Left hindlimb (tissue), 1 donor: ENCODE measurements at regions not wholly inside any gene's neighbourhood (a gene's known extent, or its start where the extent isn't known, plus 50 kb on each side); places are given as distances from the start of the nearest gene placed in this dataset.
"Not testable (repeated sequence)": the region's sequence is repeated elsewhere in the genome, so short reads cannot be mapped to it uniquely, and the experiment has no call there.

Experiments used
- DNase-seq: peaks from one replicate; pipeline ENCODE4 v3.0.0-alpha.2; 2018

GRCh38 chr3:18593231-18593630, 168.1 kb upstream of the SATB1 start:
- DNase-seq, result no peak

DNA sequence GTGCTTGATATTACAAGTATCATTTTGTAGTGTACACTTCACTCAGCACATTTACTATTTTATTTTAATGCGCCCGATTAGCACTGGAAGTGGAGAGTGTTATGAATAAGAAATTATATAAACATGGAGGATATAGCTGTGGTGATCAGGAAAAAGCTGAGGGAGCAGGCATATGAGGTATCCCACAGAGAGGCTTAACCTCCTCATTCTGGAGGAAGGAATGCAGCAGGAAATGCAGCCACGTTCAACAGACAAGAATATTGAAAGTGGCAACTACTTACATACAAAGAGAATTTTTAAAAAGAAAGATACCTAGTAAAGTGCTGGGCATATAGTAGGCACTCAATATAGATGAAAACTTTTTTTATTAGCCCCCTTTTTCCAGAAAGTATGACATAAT, 166.0 kb upstream of the SATB1 start:
- DNase-seq, result no peak

DNA sequence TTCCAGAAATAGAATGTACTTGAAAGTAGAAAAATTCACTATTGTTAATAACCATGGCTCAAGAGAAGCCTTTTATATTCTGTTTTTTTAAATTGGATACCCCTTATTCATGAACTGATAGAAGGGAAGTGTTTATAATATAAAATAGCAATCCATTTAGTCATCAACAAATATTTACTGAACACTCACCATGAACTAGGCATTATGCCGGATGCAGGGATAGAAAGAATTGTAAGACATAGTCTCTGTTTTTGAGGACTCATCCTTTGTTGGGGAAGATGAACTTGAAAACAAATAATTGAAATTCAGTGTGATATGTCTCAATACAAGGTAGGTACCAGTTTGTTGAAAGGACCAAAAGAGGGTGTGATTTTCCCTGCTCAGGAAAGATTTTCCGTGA, 160.9 kb upstream of the SATB1 start:
- no peak for DNase-seq

GRCh38 chr3:18585004-18585968, 160.1 kb upstream of the SATB1 start:
- DNase-seq, result no peak

DNA sequence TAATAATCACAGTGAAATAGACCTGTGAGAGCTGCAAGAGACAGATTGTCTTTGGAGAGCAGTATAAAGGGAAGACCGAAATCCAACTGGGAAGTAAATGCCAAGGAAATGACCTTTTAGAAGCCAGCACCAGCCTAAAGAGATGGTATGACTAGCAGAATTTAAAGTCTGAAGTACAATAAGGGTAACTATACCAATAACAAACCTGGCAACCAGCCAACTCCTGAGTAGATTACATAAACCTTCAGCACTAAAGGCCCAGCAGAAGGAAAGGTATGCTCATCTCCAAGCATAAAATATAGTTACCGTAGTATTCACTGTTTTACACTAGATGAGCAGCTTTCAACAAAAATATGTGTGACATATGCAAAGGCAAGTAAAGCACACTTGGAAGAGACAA, 155.1 kb upstream of the SATB1 start:
- no peak for DNase-seq

DNA sequence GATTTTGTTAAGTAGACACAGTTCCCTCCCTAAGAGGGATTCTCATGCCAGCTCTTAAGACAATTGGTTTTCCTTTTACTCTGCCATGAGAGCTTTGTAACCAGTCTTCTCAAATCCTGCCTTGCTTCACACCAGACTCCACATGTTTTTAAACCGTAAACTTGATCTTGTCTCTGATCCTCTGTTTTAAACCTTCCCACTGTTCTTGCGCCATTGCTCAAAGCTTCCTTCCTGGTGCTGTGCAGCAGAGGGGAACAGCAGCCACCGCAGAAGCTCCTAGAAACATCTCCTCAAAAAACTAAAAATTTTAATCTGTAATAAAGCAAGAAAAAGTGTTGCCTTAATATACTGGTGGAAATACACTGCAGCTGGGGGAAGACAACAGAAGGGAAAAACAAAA, 154.5 kb upstream of the SATB1 start:
- DNase-seq, result no peak

DNA sequence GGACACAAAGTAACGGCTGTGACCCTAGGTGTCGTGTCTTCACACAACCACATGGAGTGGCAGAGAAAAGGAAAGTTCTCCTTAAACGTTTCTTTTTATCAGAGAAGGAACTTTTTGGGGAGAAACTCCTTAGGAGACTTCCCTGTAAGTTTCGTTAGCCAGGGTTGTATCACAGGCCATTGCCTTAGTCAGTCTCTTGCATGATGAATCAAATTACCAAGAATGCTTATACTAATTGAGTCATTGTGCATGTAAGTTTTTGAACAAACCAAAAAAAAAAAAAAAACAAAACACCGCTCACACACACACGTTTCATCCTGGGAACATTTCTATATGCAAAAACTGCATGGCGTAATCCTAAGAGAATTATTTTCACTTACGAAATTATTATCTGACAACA, 150.4 kb upstream of the SATB1 start:
- DNase-seq, result no peak

DNA sequence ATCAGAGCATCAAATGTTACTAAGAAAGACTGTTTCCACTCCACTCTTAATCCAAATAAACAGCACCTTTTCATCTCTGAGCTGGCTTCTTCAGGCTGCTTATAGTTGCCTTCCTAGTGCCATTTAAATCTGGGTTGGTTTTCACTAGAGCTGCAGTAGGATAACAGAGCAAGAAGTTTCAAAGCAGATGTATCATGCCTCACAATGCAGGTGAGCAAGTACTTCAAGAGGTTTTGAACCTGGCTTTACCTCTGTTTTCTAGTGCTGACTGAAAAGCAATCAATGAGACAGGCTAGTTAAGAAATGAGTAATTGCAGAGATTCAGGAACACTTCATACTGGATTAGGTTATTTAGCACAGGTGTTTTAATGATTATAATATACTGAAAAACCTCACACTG, 147.7 kb upstream of the SATB1 start:
- no peak for DNase-seq

DNA sequence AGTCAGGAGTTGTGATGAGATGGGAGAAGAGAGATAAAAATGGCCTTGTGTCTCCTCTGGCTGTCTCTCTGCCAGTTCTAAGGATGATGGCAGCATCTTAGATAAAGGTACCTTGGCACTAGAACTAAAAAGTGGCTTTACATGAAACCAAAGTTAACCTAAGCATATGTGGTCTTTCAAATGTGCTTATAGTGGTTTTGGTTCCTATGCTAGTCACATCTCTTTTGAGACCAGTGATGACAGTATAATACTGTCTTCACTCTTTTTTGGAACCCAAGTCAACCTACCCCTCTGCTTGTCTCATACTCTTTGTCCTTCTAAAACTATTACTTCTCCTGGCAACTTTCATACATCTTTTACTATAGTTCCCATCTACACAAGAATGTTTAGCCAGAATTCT, 142.2 kb upstream of the SATB1 start:
- DNase-seq, result no peak

DNA sequence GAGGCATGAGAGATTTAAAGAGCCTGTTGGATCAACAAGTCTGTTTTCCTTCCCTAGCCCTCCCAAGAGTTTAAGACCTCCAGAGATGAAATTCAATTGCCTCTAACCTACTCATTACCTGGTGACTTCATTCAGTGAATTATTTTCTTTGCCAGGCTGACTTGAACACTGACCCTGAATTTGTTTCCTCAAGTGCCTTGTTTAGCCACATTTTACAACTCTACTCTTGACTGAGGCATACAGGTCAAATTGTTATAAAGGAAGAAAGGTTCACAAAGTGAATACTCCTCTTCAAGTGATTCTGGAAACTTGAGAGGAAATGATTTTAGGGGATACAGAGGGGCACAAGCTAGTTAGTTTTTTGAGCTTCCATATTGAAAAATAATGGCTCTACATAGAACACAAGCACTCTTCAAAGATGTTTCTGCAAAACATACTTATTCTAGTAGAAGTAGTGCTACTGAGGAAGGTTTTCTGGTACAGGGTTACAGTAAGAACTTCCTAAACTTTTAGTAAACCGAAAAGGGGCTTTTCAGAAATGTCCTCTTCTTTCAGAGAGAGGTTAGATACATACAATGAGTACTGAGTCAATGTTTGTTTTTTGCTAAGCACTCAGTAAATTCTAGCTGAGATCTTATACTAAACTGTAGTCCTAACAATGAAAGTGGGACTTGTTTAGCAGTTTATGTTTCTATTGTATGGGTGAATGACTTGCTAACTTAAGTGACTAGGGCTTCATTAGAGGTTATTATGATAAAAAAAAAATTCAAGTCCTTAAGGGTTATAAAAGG, 137.4 kb upstream of the SATB1 start:
- DNase-seq, result no peak

- no peak for DNase-seq
Measured at GRCh38 chr3:18559331-18559842, 134.2 kb upstream of the SATB1 start.

GRCh38 chr3:18558507-18558906, 133.4 kb upstream of the SATB1 start:
- DNase-seq, result no peak

GRCh38 chr3:18557216-18557615, 132.1 kb upstream of the SATB1 start:
- DNase-seq, result no peak

GRCh38 chr3:18556503-18557135, 131.5 kb upstream of the SATB1 start:
- DNase-seq, result no peak

DNA sequence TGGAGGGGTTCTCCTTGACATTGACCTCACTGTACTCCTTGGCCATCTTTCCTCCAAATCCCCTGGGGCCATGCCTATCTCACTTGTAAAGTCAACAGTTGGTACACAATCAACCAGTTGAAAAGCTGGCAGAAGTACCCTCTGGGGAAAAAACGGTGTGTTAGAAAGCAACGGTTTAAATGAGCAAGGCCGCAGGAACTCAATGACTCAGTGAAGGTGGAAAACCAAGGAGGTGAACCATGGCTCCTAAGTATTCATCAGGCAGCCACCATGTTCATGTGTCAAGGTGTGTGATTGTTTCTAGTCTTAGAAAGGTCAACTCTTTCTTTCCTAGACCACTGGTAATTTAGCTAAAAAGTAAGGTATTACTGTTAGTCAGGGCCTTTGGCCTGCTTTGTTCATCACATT, 130.9 kb upstream of the SATB1 start:
- DNase-seq, result no peak

DNA sequence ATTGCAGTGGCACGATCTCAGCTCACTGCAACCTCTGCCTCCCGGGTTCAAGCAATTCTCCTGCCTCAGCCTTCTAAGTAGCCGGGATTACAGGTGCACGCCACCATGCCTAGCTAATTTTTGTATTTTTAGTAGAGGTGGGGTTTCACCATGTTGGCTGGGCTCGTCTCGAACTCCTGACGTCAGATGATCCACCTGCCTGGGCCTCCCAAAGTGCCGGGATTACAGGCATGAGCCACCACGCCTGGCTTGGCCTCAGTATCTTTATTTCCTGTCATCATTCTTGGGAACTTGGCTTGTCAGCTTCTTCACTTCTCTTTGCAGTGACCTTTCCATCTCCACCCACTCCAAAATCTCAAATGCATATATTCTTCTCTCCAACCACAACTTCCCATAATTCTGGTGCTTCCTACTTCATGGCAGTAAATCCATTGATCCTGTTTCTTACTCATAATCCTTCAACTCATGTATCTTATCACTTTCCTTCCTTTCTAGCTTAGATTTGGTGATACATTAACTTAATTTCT, 127.5 kb upstream of the SATB1 start:
- DNase-seq, result not testable (repeated sequence)

- no peak for DNase-seq
Measured at GRCh38 chr3:18546632-18547031, 121.5 kb upstream of the SATB1 start.

DNA sequence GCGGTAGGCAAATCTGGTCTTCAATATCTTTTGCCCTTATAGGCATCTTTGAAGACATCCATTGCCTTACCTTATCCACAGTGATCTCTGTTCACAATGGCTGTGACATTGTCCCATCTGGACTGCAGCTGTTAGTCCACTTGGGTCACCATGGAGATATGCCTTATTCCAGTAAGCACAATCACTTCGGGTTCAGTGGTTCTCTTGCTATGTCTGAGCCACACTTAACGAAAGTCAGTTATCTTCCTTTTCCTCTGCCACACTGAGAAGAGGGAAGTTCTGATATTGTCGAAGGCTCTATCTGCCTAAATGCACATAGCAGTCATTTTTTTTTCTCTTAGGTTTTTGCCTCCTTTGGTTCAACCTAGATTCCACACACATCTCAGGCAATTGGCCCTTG, 119.0 kb upstream of the SATB1 start:
- DNase-seq, result no peak

- DNase-seq, result no peak
Measured at GRCh38 chr3:18538463-18539230, 113.5 kb upstream of the SATB1 start.

- no peak for DNase-seq
Measured at GRCh38 chr3:18533039-18533438, 107.9 kb upstream of the SATB1 start.

- DNase-seq, result no peak
Measured at GRCh38 chr3:18531662-18532061, 106.5 kb upstream of the SATB1 start.

- no peak for DNase-seq
Measured at GRCh38 chr3:18529631-18530030, 104.5 kb upstream of the SATB1 start.
